NCI-H69 (cell line): ENCODE measurements at regions not wholly inside any gene's neighbourhood (a gene's known extent, or its start where the extent isn't known, plus 50 kb on each side); places are given as distances from the start of the nearest gene placed in this dataset.

Experiments
- DNase-seq: peaks from one replicate; lab custom pipeline; 2025; lab: John Stamatoyannopoulos, UW

DNA sequence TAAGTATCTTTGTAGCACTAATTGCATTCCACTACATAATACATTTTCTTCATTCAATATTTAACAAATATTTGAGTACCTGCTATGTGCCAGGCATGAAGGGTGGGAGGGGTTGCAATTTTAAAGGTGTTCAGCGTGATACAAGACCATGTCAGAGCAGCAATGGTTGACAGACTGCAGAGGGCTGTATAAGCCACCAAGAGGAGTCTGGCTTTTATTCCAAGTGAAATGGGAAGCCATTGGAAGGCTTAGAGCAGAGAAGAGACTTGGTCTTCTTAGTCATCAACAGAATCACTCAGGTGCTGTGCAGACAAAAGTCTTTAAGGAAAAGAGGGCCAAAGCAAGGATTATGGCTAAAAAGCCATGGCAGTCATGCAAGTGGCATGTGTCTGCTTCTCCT is 360.8 kb upstream of the ARID1B start:
- DNase-seq, result peak; percentile 41

- no peak for DNase-seq
These were observed 364.0 kb upstream of the ARID1B start for GRCh38 chr6:156413154-156413553.

DNA sequence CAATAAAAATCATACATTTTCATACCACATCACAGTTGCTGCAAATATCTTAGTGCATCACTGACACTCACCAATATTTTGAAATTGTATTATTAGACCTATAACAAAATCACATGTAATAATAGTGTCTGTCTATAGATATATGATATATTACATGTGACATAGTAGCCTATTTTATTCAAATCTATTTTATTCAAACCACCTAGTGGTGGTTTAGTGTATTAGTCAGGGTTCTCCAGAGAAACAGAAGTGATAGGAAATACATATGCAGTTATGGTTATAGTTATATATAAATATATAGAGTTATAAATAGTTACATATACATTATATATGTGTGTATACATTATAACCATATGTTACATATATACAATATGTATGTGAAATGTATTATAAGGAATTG is 366.5 kb upstream of the ARID1B start:
- peak; percentile 10 for DNase-seq

GRCh38 chr6:156408655-156409054 is 368.5 kb upstream of the ARID1B start:
- peak; percentile 32 for DNase-seq

DNA sequence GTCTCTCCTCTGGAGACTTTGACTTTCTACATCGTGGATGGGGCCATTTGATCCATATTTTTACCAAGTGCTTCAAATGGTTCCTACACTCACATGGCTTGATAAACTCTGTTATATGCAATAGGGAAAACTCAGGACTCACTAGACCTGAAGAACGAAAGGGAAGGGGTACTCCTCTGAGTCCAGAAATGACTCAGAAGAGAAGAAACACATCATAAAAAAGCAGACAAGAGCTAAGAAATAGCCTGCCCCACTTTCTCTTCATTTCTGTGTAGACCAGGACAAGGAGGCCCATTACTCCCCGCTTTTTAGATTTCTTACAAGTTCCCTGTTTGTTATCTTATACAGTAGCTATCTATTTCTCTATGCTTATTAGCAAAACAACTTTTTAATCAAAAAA is 369.8 kb upstream of the ARID1B start:
- no peak for DNase-seq

- DNase-seq, result no peak
These were observed 370.5 kb upstream of the ARID1B start for GRCh38 chr6:156406688-156407087.

GRCh38 chr6:156406099-156406498 is 371.1 kb upstream of the ARID1B start:
- DNase-seq, result no peak

- no peak for DNase-seq
These were observed 374.6 kb upstream of the ARID1B start for GRCh38 chr6:156402628-156403027.

- no peak for DNase-seq
These were observed 375.0 kb upstream of the ARID1B start for GRCh38 chr6:156402227-156402626.

- no peak for DNase-seq
These were observed 376.7 kb upstream of the ARID1B start for GRCh38 chr6:156400487-156400886.

- DNase-seq, result no peak
These were observed 378.2 kb upstream of the ARID1B start for GRCh38 chr6:156398966-156399365.

DNA sequence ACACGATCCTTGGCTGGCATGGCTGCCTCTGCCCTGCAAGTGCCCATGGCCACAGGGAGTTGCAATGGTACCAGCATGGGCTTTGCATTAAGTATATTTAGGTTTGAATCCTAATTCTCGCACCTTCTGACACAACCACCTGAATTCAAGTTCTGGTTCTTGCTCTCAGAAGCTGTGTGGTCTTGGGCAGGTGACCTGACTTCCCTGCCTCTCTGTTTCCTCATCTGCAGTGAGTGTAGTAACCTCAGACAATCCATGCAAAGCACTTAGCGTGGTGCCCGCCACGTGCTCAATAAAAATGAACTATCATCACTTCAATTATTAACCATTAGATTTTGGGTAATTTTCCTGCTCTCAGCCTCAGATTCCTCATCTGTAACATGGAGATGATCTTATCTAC is 378.8 kb upstream of the ARID1B start:
- no peak for DNase-seq

DNA sequence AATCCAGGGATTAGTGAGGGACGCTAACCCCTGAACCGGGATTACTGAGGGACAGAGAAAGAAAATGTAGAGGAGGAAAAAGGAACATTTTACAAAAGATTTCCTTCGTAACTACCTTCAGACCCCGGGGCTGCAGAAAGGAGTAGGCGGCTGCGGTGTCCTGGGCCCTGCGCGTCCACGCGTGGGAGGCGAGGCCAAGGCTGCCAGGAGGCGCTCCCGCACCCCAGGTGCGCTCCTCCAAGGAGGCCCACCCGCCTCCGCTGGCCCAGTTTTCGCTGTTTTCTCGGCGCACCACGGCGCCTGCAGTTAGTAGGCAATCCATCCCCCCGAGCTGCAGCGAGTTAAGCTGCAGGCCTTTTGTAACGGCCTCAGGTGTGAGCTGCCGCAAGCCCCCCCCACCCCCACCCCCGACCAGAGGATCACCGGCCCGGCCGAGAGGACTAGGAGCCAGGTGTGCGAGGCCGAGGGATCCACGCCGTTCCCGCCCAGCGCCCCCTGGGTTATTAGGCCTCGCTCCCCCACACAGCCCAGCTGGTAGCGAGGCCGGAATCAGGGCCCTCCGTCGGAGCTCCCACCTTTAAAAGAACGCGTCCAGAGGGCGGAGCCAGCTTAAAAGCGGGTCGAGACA is 380.3 kb upstream of the ARID1B start:
- no peak for DNase-seq

DNA sequence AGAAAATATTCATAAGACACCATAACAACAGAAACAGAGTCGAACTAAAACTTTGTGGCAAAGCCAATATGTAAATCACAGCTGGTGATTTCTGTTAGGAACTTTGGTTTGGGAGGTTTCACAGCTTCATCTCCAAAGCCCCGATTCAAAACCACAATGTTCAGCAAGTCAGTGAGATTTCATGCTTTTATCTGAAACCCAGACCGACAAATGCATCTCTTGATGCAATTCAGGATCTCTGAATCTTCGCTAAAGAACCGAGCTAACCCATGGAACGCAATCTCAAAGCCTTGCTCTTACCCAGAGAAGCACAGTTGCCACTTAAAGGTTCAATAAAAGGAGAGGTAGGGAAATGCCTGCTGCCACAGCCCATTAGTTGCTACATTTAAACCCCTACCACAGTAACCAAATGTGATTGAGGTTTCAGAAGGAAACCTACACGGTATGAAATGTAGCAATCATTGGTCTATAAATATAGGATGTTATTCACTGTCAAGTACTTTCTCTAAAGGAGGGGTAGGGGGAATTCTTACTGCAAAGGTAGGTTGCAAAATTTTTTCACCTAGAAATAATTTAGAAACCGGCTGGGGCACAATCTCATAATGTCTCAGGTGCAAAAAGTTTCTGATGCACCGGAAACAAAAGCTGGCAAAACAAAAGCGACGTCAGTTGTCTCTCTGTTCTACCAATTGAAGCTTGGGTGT is 381.0 kb upstream of the ARID1B start:
- no peak for DNase-seq

- DNase-seq, result peak; percentile 91
These were observed 381.9 kb upstream of the ARID1B start for GRCh38 chr6:156395276-156395675.

DNA sequence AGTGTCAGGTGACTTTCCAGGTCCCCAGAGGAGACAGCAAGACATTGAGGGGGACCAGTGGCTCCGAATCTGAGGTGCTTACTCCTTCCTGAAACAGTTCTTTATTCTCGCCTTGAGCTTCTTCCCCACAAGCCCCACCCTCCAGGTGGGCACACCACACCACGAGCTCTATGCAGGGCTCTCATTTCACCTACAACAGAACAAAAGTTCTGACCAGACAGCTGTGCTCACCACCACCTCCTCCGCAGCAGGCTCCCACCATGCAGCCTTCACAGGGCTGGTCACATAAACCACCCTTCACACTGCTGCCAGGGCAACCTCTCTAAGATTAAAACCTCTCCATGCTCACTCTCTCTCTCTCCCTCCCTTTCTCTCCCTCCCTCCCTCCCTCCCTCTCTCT is 384.5 kb upstream of the ARID1B start:
- DNase-seq, result no peak

DNA sequence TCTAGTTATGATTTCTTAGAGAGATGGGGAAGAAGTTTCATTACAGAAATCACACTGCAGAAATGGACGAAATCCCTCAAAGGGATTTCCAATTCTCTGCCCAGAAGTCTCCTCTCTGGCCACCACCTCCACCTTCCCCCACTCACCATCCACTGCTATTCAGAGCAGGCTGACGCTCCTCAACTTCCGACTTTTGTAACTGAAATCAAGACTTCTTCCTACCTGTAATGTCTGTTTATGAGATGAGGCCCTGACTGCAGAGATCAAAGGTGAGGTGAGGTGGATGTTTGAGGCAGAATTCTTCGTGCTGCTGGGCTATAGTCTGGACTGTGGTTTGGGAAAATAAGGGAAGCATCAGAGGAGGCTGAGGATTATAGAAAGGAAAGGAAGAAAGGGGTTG is 385.2 kb upstream of the ARID1B start:
- no peak for DNase-seq

GRCh38 chr6:156391061-156391672 is 386.0 kb upstream of the ARID1B start:
- DNase-seq, result peak; percentile 39

DNA sequence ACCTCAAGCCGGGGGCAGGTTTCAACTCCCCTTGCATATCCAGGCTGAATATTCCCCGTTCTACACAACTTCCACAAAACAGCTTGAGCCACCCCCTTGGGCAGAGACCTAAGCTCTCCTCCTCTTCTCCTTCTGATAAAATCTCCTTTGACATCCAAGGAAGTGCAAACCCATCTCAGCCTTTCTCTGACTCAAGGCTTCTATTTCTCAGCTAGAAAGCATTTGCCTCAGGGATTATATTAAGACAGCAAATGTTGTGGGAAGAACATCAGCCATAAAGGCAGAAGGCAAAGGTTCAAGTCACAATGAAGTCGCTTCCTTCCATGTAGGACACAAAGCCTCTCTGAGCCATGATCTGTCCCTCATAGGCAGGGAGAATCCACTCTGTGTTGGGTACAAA is 386.6 kb upstream of the ARID1B start:
- DNase-seq, result no peak

DNA sequence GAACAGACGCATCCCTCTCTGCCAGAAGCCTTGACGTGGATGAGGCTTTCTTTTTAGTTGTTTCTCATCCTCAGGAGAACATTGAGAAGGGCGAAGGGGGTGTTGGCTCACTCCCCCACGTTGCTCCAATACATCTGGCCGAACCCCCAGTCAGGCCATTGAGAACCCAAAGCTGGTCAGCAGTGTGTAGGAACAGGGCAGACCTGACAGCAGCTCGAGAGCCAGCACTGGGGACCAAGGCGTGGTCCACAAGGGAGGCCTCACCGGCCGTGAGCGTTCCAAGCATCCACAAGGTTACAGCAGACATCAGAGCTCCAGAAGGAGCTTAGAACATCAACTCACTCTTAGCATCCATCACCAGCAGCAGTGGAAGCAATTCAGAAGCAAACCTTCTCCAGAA is 387.9 kb upstream of the ARID1B start:
- no peak for DNase-seq

GRCh38 chr6:156387472-156387871 is 389.7 kb upstream of the ARID1B start:
- DNase-seq, result no peak

DNA sequence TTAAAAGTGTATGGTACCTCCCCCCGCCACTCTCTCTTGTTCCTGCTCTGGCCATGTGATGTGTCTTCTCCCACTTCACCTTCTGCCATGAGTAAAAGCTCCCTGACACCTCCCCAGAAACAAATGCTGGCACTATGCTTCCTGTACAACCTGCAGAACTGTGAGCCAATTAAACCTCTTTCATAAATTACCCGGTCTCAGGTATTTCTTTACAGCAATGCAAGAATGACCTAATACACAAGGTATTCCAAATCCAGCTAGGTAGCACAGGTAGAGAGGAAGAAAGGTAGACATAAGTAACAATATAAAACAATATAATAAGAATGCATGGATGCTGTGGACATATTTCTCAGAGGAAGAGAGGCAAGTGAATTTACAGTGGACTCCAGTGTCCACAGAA is 394.1 kb upstream of the ARID1B start:
- DNase-seq, result no peak
